ENCODE measurements at regions not wholly inside any gene's neighbourhood (a gene's known extent, or its start where the extent isn't known, plus 50 kb on each side); places are given as distances from the start of the nearest gene placed in this dataset.

GRCh38 chr2:104755026-104755878 is 98.7 kb upstream of the POU3F3 start:
- no peak for TF ChIP-seq CTCF (IDR thresholded peaks at IDR 0.05; ENCODE audit: low read depth, low read length, missing control alignments)
- Histone ChIP-seq H3K27me3 (replicated peaks) (no peaks in the 10 kb centered on the region), H3K4me3 (ENCODE audit: low read depth, low read length) (no peak overlapping the region), H3K36me3 (replicated peaks) (no peaks in the 10 kb centered on the region), H3K27ac (no peak overlapping the region)
- no peak for DNase-seq
- in situ Hi-C loops (cut with HindIII; ENCODE audit: low pct_ligation_motif_present, low sequenced_read_pairs) = no loop called here

- H3K4me3 ChIP-seq (ENCODE audit: low read depth, low read length) = no peak overlapping the region
- H3K27me3 ChIP-seq (replicated peaks) = no peaks in the 10 kb centered on the region
- no peak for DNase-seq
- in situ Hi-C loops (cut with HindIII; ENCODE audit: low pct_ligation_motif_present, low sequenced_read_pairs) = no loop called here
- no peaks in the 10 kb centered on the region for H3K36me3 ChIP-seq (replicated peaks)
- no peak overlapping the region for H3K27ac ChIP-seq
- TF ChIP-seq CTCF (IDR thresholded peaks at IDR 0.05; ENCODE audit: low read depth, low read length, missing control alignments) = no peak
Measured at GRCh38 chr2:104756118-104756517, 97.8 kb upstream of the POU3F3 start.

GRCh38 chr2:104757056-104757455 is 96.9 kb upstream of the POU3F3 start:
- DNase-seq = no peak
- H3K36me3 ChIP-seq (replicated peaks) = no peaks in the 10 kb centered on the region
- H3K4me3 ChIP-seq (ENCODE audit: low read depth, low read length) = no peak overlapping the region
- TF ChIP-seq CTCF (IDR thresholded peaks at IDR 0.05; ENCODE audit: low read depth, low read length, missing control alignments) = no peak
- in situ Hi-C loops (cut with HindIII; ENCODE audit: low pct_ligation_motif_present, low sequenced_read_pairs) = no loop called here
- no peaks in the 10 kb centered on the region for H3K27me3 ChIP-seq (replicated peaks)
- H3K27ac ChIP-seq = no peak overlapping the region

GRCh38 chr2:104758199-104758620 is 95.7 kb upstream of the POU3F3 start:
- DNase-seq = peak; percentile 61
- no peak for TF ChIP-seq CTCF (IDR thresholded peaks at IDR 0.05; ENCODE audit: low read depth, low read length, missing control alignments)
- in situ Hi-C loops (cut with HindIII; ENCODE audit: low pct_ligation_motif_present, low sequenced_read_pairs) = no loop called here
- H3K27me3 ChIP-seq (replicated peaks) = no peaks in the 10 kb centered on the region
- peak overlapping the region; percentile 6 for H3K27ac ChIP-seq
- no peak overlapping the region for H3K4me3 ChIP-seq (ENCODE audit: low read depth, low read length)
- H3K36me3 ChIP-seq (replicated peaks) = no peaks in the 10 kb centered on the region

- TF ChIP-seq CTCF (IDR thresholded peaks at IDR 0.05; ENCODE audit: low read depth, low read length, missing control alignments) = no peak
Measured at GRCh38 chr2:104762031-104762430, 91.9 kb upstream of the POU3F3 start.

More at GRCh38 chr2:104762031-104762430, 91.9 kb upstream of the POU3F3 start:
- no peak overlapping the region for H3K4me3 ChIP-seq (ENCODE audit: low read depth, low read length)
- in situ Hi-C loops (cut with HindIII; ENCODE audit: low pct_ligation_motif_present, low sequenced_read_pairs) = no loop called here
- no peak overlapping the region for H3K27ac ChIP-seq
- no peaks in the 10 kb centered on the region for H3K27me3 ChIP-seq (replicated peaks)
- DNase-seq = no peak
- H3K36me3 ChIP-seq (replicated peaks) = no peaks in the 10 kb centered on the region
